Urinary bladder (tissue), 3 donors: ENCODE measurements at regions not wholly inside any gene's neighbourhood (a gene's known extent, or its start where the extent isn't known, plus 50 kb on each side); places are given as distances from the start of the nearest gene placed in this dataset.
"Not testable (repeated sequence)": the region's sequence is repeated elsewhere in the genome, so short reads cannot be mapped to it uniquely, and the experiment has no call there.

Experiments used
- DNase-seq: peaks from one replicate; pipeline ENCODE4 v3.0.0-alpha.2; 2015; ENCODE audit errors: extremely low spot score
- H3K27ac ChIP-seq: one replicate; pipeline ENCODE4 v1.5.1; 2013; ENCODE audit warnings: low read depth, mild to moderate bottlenecking, moderate library complexity
- H3K36me3 ChIP-seq: one replicate; pipeline ENCODE4 v1.6.1; 2013; ENCODE audit warnings: mild to moderate bottlenecking, moderate library complexity; ENCODE audit not compliant: insufficient read depth
- H3K4me1 ChIP-seq: one replicate; pipeline ENCODE4 v1.6.1; 2013; ENCODE audit warnings: mild to moderate bottlenecking, moderate library complexity; ENCODE audit not compliant: insufficient read depth
- H3K4me3 ChIP-seq: one replicate; pipeline ENCODE4 v1.5.1; 2013; ENCODE audit warnings: low read depth, low read length
- WGBS: extraction: QIAGEN DNeasy Blood & Tissue Kit; methylation state at CpG from one replicate; pipeline ENCODE4 v1.1.7; 2013; 5-methylcytosine and 5-hydroxymethylcytosine counted together
- donor health status: healthy with polysubstance abuse.
- donor health status: healthy.

DNA sequence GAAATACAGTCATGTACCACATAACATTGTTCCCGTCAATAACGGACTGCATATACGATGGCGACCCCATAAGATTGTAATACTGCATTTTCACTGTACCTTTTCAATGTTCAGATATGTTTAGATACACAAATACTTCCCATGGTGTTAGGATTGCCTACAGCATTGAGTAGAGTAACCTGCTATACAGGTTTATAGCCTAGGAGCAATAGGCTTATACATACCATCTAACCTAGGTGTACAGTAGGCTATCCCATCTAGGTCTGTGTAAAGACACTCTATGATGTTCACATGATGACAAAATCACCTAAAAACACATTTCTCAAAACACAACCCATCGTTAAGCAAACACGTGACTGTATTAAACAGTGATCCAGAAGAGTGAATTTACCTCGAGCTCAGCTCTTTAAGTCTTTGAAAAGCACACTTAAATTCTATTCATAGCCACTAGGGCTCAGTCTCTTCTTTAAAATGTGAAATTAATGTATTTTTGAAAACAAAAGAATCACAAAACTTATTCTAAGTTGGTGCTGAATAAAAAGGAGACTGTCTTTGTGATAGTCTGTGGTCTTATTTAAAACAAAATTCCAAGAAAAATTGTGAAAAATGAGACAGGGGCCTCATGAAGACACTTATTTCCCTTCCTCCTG lies 239.1 kb upstream of the ARID2 start:
- WGBS, result 90% methylated on average over 7 of the region's 7 CpGs
- H3K27ac ChIP-seq, result no peak overlapping the region
- H3K36me3 ChIP-seq, result no peaks in the 10 kb centered on the region
- no peaks in the 10 kb centered on the region for H3K4me1 ChIP-seq
- H3K4me3 ChIP-seq, result no peak overlapping the region
- no peak for DNase-seq

DNA sequence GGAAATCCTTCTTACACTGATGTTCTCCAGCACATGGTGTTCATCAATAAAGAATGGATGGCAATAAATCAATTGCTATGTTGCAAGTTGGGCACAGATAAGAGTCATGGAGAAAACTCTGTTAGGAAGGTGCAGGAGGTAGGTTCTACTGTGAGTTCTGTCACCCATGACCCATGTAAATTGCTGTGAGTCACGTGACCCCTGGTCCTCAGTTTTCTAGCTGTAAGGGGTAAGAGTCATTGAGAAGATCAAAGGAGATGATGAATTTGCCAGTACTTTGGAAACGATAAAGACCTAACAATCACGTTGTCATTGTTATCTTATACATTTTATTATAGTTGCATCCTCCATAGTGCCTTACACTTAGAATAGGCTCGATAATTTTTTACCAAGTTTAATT lies 235.2 kb upstream of the ARID2 start:
- Histone ChIP-seq H3K27ac (no peak overlapping the region), H3K4me3 (no peak overlapping the region), H3K36me3 (no peaks in the 10 kb centered on the region), H3K4me1 (no peaks in the 10 kb centered on the region)
- WGBS, result 92% methylated on average over 4 of the region's 4 CpGs
- no peak for DNase-seq

DNA sequence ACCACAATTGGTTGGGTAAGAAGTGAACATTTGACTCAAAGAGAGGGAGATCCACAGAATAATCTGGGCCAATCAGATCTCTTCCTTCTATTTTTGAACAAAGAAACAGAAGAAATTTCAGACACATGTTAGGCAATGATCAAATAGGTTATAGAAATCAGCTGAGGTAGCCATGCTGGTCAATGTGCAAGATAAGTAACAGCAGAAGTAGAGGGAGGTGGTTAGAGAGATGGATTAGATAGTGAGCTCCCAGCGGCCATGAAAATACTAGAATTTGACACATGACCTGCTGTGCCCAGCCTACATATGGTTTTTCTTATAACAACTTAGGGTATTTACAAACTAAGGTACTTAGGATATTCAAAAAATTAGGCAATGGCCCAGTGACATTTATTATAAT lies 230.9 kb upstream of the ARID2 start:
- no peak overlapping the region for H3K27ac ChIP-seq
- H3K4me3 ChIP-seq, result no peak overlapping the region
- H3K4me1 ChIP-seq, result no peaks in the 10 kb centered on the region
- no peak for DNase-seq
- no peaks in the 10 kb centered on the region for H3K36me3 ChIP-seq
- WGBS, result 85% methylated on average over 1 of the region's 1 CpG

- Histone ChIP-seq H3K27ac (no peak overlapping the region), H3K4me1 (no peaks in the 10 kb centered on the region), H3K36me3 (no peaks in the 10 kb centered on the region), H3K4me3 (no peak overlapping the region)
- DNase-seq, result no peak
- 70% methylated on average over 4 of the region's 4 CpGs for WGBS
Observed at GRCh38 chr12:45502481-45503128, 226.9 kb upstream of the ARID2 start.

DNA sequence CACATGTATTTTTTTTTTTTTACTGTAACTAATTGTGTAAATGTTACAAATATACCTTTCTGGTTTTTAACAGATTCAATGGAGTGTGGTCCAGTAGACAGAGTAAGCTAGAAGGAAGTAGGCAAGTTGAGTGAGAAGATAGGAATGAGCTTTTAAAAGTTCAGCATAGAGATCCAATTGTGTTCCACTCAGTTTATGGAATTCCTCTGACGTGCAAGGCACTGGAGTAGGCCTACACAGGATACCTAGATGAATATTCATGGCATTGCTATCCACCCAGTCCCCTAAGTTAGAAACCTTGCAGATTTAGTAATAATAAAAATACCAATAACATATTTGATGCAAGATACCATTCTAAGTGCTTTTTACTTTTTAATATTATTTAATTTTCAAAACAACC lies 225.6 kb upstream of the ARID2 start:
- WGBS, result 69% methylated on average over 1 of the region's 1 CpG
- no peaks in the 10 kb centered on the region for H3K36me3 ChIP-seq

DNA sequence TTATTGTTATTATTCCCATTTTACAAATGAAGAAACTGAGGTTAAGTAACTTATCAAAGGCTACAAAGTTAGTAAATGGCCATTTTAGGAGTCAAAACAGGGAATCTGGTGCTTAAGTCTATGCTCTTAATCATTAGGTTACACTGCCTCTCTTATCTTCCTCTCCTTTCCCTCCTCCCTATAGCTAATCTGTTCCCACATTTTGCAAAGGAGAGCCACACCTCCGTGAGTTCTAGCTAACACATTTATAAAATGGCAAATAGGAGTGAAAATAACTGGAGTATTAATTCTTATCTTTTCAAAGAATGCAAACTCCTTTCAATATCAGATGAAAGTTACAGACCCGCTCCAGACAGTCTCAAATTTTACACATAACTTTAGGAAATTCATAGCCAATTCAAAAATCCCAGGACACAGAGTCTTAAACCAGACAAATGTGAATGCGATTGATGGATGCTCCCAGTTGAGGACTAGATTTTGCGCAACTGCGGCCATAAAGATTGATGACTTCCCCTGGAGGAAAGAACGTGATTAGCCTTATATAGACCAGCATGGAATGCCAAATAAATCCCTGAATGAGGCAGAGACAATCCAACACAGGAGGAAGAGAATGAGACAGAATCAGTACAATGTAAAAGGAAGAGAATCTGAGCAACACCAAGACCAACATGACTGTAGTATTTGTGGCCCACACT lies 225.0 kb upstream of the ARID2 start:
- Histone ChIP-seq H3K27ac (no peak overlapping the region), H3K4me1 (no peaks in the 10 kb centered on the region), H3K4me3 (no peak overlapping the region), H3K36me3 (no peaks in the 10 kb centered on the region)
- DNase-seq, result no peak
- WGBS, result 79% methylated on average over 6 of the region's 6 CpGs

More for the DNA sequence above, 225.6 kb upstream of the ARID2 start:
- no peak for DNase-seq
- H3K4me1 ChIP-seq, result no peaks in the 10 kb centered on the region
- H3K4me3 ChIP-seq, result no peak overlapping the region
- no peak overlapping the region for H3K27ac ChIP-seq

GRCh38 chr12:45509187-45509586 lies 220.3 kb upstream of the ARID2 start:
- no peak for DNase-seq
- WGBS, result 90% methylated on average over 2 of the region's 2 CpGs

DNA sequence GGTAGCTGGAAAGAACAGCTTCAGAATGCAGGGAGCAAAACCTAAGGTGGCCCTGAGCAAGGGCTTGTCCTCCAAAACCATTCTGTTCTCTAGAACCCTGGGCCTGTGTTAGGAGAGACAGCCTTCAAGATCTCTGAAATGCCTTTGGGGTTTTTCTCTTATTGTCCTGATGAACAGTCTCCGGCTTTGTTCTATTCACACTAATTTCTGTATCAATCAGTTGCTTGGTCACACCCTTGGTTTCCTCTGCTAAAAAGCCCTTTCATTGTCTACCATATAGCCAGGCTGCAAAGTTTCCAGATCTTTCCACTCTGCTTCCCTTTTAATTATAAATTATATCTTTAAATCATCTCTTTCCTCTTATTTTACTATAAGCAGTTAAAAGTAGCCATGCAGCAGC lies 219.9 kb upstream of the ARID2 start:
- 96% methylated on average over 1 of the region's 1 CpG for WGBS
- H3K27ac ChIP-seq, result no peak overlapping the region
- H3K4me3 ChIP-seq, result no peak overlapping the region
- H3K36me3 ChIP-seq, result no peaks in the 10 kb centered on the region
- no peaks in the 10 kb centered on the region for H3K4me1 ChIP-seq
- DNase-seq, result no peak

More at GRCh38 chr12:45509187-45509586, 220.3 kb upstream of the ARID2 start:
- H3K27ac ChIP-seq, result no peak overlapping the region
- no peaks in the 10 kb centered on the region for H3K4me1 ChIP-seq
- H3K36me3 ChIP-seq, result no peaks in the 10 kb centered on the region
- H3K4me3 ChIP-seq, result no peak overlapping the region

DNA sequence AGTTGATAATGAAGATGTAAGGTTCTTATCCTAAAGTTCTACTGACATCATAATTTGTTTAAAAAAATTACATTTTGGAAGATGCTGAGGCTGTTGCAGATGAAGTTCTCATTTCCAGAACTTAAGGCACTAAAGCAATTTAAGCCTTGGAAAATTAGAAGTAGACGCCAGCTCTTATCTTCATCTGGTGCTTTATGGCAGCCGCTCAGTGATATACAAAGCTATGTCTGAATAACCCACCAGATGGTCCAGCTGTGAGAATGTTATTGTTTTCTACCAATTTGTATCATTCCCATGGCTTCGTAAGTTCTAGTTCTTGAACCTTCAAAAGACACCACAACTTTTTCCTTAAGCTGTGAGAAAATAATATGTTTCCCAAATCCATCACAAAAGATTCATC lies 212.1 kb upstream of the ARID2 start:
- WGBS, result 42% methylated on average over 3 of the region's 3 CpGs
- no peaks in the 10 kb centered on the region for H3K36me3 ChIP-seq
- DNase-seq, result no peak
- H3K4me1 ChIP-seq, result no peaks in the 10 kb centered on the region
- H3K27ac ChIP-seq, result no peak overlapping the region
- no peak overlapping the region for H3K4me3 ChIP-seq

DNA sequence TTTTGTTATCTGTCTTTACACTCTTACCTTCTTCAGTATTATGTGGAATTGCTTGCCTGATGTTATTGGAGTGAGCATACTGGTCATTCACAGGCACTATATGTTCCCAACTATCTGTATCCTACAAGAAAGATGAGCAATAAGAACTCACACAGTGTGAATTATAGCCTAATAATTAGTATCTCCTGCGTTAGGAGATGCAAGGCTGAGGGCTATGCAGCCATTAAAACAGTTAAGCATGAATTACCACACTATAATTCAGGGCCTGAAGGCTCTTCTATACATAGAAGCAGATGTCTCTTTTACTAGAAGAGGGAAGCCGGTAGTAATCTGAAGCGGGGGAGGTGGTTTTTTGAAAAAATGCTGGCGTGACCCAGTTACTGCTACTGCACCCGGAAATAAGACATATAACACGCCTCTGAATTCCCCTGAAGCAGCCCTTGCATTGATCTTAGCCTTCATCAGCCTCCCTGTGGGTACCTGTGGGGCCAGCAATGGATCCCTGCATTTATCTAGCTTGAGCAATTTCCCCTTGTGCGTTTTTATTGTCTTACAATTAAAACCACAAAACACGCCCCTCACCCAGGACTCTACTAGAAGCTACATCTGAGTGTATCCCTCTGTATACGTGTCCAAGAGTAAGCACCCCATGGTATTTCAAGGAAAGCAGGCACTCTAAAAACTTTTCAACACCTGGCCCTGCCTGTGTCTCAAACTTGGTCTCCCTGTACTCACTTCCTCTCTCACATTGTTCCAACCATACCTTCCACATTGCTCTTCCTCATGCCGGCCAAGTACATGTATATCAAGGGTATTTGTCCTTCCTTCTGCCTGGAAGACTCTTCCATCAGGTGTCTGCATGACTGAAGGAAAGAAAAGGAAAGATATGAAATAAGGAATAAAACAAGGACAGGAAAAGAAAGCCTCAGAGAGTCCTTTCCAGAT lies 210.9 kb upstream of the ARID2 start:
- no peak for DNase-seq
- WGBS, result 72% methylated on average over 10 of the region's 10 CpGs
- Histone ChIP-seq H3K27ac (no peak overlapping the region), H3K4me1 (no peaks in the 10 kb centered on the region), H3K36me3 (no peaks in the 10 kb centered on the region), H3K4me3 (no peak overlapping the region)

DNA sequence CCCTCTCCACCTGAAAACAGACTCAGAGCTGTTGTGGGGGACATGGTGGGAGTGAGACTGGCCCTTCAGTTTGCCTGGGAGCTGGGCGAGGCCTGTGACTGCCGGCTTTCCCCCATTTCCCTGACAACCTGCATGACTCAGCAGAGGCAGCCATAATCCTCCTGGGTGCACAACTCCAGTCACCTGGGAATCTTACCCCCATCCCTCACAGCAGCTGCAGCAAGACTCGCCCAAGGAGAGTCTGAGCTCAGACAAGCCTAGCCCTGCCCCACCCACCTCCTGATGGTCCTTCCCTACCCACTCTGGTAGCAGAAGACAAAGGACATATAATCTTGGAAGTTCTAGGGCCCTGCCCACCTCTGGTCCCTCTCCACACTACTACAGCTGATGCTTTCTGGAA lies 207.3 kb upstream of the ARID2 start:
- H3K27ac ChIP-seq, result no peak overlapping the region
- 92% methylated on average over 3 of the region's 3 CpGs for WGBS
- DNase-seq, result no peak

GRCh38 chr12:45526823-45527222 lies 202.7 kb upstream of the ARID2 start:
- H3K4me1 ChIP-seq, H3K27ac ChIP-seq, H3K4me3 ChIP-seq, DNase-seq, H3K36me3 ChIP-seq: not testable (repeated sequence)
- WGBS, result 20% methylated on average over 1 of the region's 1 CpG

More for the DNA sequence above, 207.3 kb upstream of the ARID2 start:
- Histone ChIP-seq H3K4me3 (no peak overlapping the region), H3K36me3 (no peaks in the 10 kb centered on the region), H3K4me1 (no peaks in the 10 kb centered on the region)

DNA sequence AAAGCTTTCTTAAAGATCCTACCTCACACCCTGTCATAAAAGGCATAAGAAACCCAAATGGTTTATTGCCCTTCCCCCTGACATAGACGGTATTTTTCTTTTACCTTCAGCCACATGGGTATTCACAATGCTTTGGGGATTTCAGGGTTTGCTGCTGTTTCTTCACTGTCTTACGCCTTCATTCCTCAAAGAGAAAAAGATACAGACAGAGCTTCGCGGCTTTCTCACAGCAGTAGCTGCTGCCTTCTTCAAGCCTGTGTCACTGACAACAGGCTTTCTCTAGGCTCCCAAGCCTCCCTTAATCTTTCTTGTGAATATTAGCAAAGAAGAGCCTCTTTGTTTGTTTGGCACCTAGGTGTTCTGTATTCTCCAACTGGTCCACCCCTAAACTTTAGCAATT lies 197.4 kb upstream of the ARID2 start:
- Histone ChIP-seq H3K27ac (no peak overlapping the region), H3K4me3 (no peak overlapping the region), H3K4me1 (no peaks in the 10 kb centered on the region), H3K36me3 (no peaks in the 10 kb centered on the region)
- DNase-seq, result no peak
- 59% methylated on average over 4 of the region's 4 CpGs for WGBS
